HG03135 (cell line): ENCODE measurements at regions not wholly inside any gene's neighbourhood (a gene's known extent, or its start where the extent isn't known, plus 50 kb on each side); places are given as distances from the start of the nearest gene placed in this dataset.

ENCODE experiments used
- ATAC-seq: cut with Tn5 transposase; IDR thresholded peaks from one replicate; pipeline ENCODE4 v1.9.1; 2021; ENCODE audit warnings: mild to moderate bottlenecking, moderate library complexity; ENCODE audit not compliant: unreplicated experiment

DNA sequence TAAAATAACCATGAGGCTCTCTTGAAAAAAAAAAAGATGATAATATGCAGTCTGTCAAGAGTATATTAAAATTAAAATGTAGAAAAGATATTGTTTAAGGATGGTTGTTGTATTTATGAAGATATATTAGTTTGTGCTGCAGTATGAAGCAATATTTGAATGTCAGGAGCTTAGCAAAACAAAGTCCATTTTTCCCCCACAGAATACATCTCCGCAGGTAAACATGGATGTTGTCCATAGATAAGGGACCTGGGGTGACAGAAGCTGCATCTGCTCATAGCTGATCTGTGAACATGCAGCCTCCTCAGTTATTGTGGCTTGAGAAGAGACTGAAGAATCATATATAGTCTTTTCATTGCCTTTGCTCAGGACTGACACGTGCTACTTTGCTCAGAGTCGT lies 366.1 kb upstream of the MMADHC start:
- ATAC-seq, result no peak

- ATAC-seq, result no peak
Observed at GRCh38 chr2:149931486-149931885, 343.9 kb upstream of the MMADHC start.

GRCh38 chr2:149928011-149928410 lies 340.4 kb upstream of the MMADHC start:
- ATAC-seq, result no peak

GRCh38 chr2:149926149-149926548 lies 338.6 kb upstream of the MMADHC start:
- ATAC-seq, result no peak

GRCh38 chr2:149924549-149925213 lies 337.1 kb upstream of the MMADHC start:
- no peak for ATAC-seq

DNA sequence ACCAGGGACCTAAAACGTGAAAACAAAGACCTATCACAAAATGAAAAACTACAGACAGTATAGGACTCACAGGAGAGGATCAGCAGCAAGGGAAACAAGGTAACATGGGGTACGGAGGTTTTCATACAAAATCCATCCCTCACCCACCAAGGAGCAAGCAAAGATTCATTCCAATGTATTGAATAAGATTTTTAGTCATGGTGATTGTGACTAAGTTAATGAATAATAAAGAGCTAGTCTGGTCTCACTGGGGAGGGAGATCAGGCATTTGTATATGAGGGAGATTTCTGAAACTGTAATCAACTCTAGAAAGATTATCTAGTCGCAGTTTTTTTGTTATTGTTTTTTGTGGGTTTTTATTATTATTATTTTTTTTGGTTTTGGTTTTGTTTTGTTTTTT lies 336.5 kb upstream of the MMADHC start:
- ATAC-seq, result no peak

GRCh38 chr2:149921911-149922616 lies 334.5 kb upstream of the MMADHC start:
- ATAC-seq, result no peak

- ATAC-seq, result no peak
Observed at GRCh38 chr2:149920389-149920788, 332.8 kb upstream of the MMADHC start.

DNA sequence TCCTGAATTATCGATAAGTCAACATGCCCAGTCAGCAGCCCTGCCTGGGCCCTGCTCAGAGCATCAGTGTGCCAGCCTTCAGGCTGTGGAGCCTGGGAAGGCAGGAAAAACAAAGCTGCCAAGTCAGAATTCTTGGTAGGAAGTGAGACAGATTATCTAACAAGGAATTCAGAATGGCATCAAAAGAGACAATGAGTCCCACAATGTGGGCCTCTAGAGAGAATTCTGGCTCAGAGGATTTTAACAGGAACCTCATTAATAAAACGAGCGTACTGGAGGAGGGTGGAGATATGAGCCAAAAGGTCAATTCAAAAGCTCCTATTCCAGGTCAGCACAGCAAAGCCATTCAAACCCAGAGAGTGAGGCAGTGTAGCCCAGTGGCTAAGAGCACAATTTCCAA lies 327.6 kb upstream of the MMADHC start:
- no peak for ATAC-seq

- no peak for ATAC-seq
Observed at GRCh38 chr2:149908726-149909683, 321.4 kb upstream of the MMADHC start.

GRCh38 chr2:149906886-149907285 lies 319.3 kb upstream of the MMADHC start:
- no peak for ATAC-seq

DNA sequence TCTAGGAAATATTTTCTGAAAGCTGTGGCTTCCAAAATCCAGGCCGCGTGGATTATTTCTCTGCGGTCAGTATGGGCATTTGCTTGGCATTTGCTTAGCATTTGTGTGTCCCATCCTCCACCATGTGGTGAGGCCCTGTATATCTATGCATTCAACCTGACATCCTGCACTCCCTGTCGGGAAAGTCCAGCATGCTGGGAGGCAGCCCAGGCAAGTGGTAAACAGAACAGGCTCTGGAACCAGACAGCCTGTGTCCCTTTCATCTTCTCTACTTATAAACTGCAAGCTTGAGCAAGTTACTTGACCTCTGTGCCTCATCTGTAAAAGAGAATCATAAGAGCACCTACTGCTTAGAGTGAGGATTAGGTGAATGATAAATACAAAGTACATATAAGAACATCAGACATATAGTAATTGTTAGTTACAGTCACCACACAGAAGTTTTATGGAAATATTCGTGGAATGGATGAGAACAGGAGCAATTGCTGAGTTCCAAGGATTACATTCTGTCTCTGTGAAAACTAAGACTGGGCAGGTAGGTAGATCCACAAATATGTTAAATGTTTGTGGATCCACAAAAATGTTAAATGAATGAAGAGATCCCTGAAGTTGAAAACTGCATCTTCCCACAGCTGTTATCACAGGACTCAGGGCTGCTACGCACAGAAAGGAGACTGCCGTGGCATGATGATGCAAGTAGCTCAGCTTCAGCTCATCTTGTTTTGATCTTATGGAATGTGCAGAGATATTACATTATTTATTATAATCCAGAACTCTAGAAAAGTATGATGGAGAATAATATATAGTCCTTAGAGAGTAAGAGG lies 317.0 kb upstream of the MMADHC start:
- ATAC-seq, result no peak

DNA sequence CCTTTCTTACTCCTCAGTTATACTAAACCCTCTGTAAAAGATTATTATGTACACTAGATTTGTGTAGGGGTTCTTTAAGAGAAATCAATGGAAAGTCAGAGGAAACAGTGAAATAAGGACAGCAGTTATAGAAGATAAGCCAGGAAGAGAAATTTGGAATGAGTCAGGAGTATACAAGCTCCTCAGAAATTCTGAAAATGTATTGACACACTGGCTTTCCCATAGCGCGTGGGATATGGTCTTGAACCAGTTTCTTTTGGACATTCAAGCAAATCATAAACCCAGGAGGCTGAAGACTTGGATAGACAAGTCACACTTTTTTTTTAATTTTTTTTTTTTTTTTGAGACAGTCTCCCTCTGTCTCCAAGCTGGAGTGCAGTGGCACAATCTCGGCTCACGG lies 316.1 kb upstream of the MMADHC start:
- no peak for ATAC-seq

DNA sequence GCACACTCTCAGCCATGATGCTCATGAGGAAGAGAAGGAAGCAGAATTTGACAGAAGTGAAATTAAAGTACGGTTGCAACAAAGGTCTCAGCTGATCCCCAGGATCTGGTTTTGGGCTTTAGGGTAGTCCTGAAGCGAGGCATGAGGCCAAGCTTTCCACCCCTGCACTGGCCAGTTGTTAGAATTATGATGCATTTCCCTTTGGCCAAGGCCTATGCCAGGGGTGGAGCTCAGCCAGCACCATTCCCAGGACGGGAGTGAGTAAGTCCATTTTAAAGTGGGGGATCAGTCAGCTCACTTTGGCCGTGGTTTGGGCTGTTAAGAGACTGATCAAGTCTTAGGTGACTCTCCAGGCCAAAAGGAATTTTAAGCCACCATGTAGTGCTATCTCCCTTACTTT lies 314.5 kb upstream of the MMADHC start:
- ATAC-seq, result no peak

- ATAC-seq, result no peak
Observed at GRCh38 chr2:149901231-149901859, 313.8 kb upstream of the MMADHC start.

DNA sequence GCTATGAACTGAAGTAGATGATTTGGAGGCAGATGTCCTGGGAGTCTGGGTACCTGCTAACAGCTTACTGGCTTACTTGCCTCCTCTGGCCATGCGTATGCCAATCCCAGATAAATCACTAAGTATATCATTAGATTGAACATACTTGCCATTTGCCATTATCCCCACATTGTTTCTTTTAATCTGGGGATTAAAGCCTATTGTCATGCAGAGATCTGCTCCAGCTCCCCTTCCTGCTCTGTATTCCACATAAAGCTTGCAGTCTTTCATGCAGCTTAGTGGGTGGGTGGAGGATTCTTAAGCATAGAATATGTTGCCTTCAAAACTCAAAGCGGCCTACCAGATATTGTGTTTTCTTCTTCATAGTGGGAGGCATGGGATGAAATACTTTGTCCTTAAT lies 311.8 kb upstream of the MMADHC start:
- ATAC-seq, result no peak

GRCh38 chr2:149894760-149895159 lies 307.2 kb upstream of the MMADHC start:
- ATAC-seq, result no peak

DNA sequence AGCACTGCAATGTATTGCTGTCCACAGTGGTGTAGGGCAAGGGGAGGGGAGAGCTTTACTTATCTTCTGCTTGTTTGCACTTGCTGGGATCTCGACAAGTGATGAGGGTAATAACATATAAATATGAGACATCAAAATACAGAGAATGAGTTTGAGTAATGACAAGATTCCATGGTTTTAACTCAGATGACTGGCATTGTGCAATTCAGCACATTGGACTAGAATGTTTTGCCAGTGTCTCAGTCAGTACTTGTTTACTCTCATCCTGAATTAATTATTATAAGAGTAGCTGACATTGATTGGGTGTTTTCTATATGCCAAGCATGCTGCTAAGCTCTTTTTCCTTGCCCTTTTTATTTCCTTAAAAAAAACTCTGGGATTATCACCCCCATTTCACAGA lies 306.7 kb upstream of the MMADHC start:
- ATAC-seq, result no peak

GRCh38 chr2:149892563-149892962 lies 305.0 kb upstream of the MMADHC start:
- ATAC-seq, result no peak

GRCh38 chr2:149885946-149886345 lies 298.4 kb upstream of the MMADHC start:
- no peak for ATAC-seq
